Peyer's patch (tissue), 4 donors: ENCODE measurements at regions not wholly inside any gene's neighbourhood (a gene's known extent, or its start where the extent isn't known, plus 50 kb on each side); places are given as distances from the start of the nearest gene placed in this dataset.

ENCODE experiments used
- DNase-seq, 3 donors: peaks; one replicate each; pipeline ENCODE4 v3.0.0-alpha.2; 2017 to 2019
- H3K27ac ChIP-seq, 4 donors: fragments of 200-600 bp; sonication (generic); one replicate each; pipeline ENCODE4 v1.5.1; 2016 to 2019
- H3K27me3 ChIP-seq, 2 donors: fragments of 200-600 bp; sonication (generic); one replicate each; pipeline ENCODE4 v1.5.1; 2019
- H3K36me3 ChIP-seq, 3 donors: fragments of 200-600 bp; sonication (generic); one replicate each; pipeline ENCODE4 v1.5.1; 2016 to 2019
- H3K4me1 ChIP-seq, 4 donors: fragments of 200-600 bp; sonication (generic); one replicate each; pipeline ENCODE4 v1.5.1; 2016 to 2019
- H3K4me3 ChIP-seq, 4 donors: fragments of 200-600 bp; sonication (generic); 1 replicate in 3 of 4; 2 replicates in 1 of 4; pipeline ENCODE4 v1.5.1; 2016 to 2019; ENCODE audit warnings: mild to moderate bottlenecking in 1 of 4
- H3K9me3 ChIP-seq, 4 donors: fragments of 200-600 bp; sonication (generic); one replicate each; pipeline ENCODE4 v1.5.1; 2016 to 2019; ENCODE audit warnings: mild to moderate bottlenecking in 1 of 4
- POLR2A ChIP-seq, 2 donors: fragments of 450-650 bp; IDR thresholded peaks; one replicate each; pipeline ENCODE4 v1.5.1; 2017; ENCODE audit warnings: antibody characterized with exemption in 2 of 2, mild to moderate bottlenecking in 2 of 2, moderate library complexity in 2 of 2
- TF ChIP-seq, protein P1 (sequence below), 6 experiments: fragments of 450-650 bp in 4 of 6; fragments of 200-600 bp in 2 of 6; sonication (generic) in 1 of 6; IDR thresholded peaks; one replicate each; pipeline ENCODE4 v1.5.1; 2017 to 2019; ENCODE audit warnings: antibody characterized with exemption in 6 of 6, mild to moderate bottlenecking in 3 of 6, moderate library complexity in 1 of 6

GRCh38 chr1:114216431-114217173, 62.9 kb upstream of the SYT6 start:
- no peak overlapping the region for H3K4me3 ChIP-seq
- no peak overlapping the region for H3K27ac ChIP-seq
- no peak for TF ChIP-seq POLR2A (IDR thresholded peaks at IDR 0.05)
- TF ChIP-seq, protein P1, sequence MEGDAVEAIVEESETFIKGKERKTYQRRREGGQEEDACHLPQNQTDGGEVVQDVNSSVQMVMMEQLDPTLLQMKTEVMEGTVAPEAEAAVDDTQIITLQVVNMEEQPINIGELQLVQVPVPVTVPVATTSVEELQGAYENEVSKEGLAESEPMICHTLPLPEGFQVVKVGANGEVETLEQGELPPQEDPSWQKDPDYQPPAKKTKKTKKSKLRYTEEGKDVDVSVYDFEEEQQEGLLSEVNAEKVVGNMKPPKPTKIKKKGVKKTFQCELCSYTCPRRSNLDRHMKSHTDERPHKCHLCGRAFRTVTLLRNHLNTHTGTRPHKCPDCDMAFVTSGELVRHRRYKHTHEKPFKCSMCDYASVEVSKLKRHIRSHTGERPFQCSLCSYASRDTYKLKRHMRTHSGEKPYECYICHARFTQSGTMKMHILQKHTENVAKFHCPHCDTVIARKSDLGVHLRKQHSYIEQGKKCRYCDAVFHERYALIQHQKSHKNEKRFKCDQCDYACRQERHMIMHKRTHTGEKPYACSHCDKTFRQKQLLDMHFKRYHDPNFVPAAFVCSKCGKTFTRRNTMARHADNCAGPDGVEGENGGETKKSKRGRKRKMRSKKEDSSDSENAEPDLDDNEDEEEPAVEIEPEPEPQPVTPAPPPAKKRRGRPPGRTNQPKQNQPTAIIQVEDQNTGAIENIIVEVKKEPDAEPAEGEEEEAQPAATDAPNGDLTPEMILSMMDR (IDR thresholded peaks at IDR 0.05) = no peak
- H3K36me3 ChIP-seq = no peaks in the 10 kb centered on the region
- no peak for DNase-seq
- no peaks in the 10 kb centered on the region for H3K27me3 ChIP-seq
- no peaks in the 10 kb centered on the region for H3K4me1 ChIP-seq
- no peaks in the 10 kb centered on the region for H3K9me3 ChIP-seq

DNA sequence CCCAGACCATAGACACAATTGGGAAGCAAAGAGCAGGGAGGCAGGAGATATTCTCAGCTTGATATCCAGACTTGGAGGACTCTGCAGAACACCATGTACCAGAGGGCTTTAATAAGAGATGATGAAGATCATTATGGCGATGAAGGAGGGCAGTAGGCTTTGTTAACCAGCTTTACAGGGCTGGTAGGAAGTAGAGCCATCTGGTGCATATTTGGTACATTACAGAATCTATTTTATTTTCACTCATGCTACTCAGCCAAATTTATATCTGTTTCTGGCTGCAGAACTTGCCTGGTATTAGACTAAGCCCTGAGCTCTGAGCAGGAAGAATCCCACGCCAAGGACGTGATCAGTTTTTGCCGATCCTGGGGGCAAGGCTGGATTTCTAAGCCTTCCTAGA, 61.8 kb upstream of the SYT6 start:
- Histone ChIP-seq H3K9me3 (no peaks in the 10 kb centered on the region), H3K4me1 (no peaks in the 10 kb centered on the region), H3K27me3 (no peaks in the 10 kb centered on the region), H3K36me3 (no peaks in the 10 kb centered on the region), H3K27ac (no peak overlapping the region), H3K4me3 (no peak overlapping the region)
- TF ChIP-seq POLR2A (IDR thresholded peaks at IDR 0.05) = no peak
- TF ChIP-seq, protein P1 (IDR thresholded peaks at IDR 0.05) = no peak
- no peak for DNase-seq

- TF ChIP-seq, protein P1 (IDR thresholded peaks at IDR 0.05) = no peak
- TF ChIP-seq POLR2A (IDR thresholded peaks at IDR 0.05) = no peak
- Histone ChIP-seq H3K27ac (no peak overlapping the region), H3K4me1 (no peaks in the 10 kb centered on the region), H3K36me3 (no peaks in the 10 kb centered on the region), H3K27me3 (no peaks in the 10 kb centered on the region), H3K4me3 (no peak overlapping the region), H3K9me3 (no peaks in the 10 kb centered on the region)
- no peak for DNase-seq
Measured at GRCh38 chr1:114214016-114214415, 60.3 kb upstream of the SYT6 start.

DNA sequence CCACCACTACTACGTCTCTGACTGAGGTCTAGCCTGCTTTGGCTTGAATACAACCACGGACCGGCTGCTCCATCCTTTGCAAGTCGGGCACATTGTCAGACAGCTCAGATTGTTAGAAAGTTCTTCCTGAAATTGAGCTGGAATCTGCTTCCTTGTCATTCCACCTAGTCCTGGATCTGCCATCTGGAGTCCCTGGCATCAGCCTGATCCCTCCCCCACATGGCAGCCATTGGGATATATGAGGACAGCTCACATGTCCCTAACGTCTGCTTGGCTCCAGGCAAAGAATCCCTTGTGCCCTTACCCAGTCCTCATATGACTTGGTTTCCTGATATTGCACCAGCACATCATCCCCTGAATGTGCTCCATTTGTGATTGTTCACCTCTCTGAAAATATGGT, 56.3 kb upstream of the SYT6 start:
- H3K4me1 ChIP-seq = no peaks in the 10 kb centered on the region
- DNase-seq = no peak
- no peak overlapping the region for H3K4me3 ChIP-seq

GRCh38 chr1:114208714-114209113, 55.0 kb upstream of the SYT6 start:
- no peaks in the 10 kb centered on the region for H3K4me1 ChIP-seq
- no peak overlapping the region for H3K27ac ChIP-seq
- no peak overlapping the region for H3K4me3 ChIP-seq
- no peaks in the 10 kb centered on the region for H3K36me3 ChIP-seq
- no peak for DNase-seq
- H3K27me3 ChIP-seq = no peaks in the 10 kb centered on the region
- H3K9me3 ChIP-seq = no peaks in the 10 kb centered on the region
- TF ChIP-seq POLR2A (IDR thresholded peaks at IDR 0.05) = no peak
- TF ChIP-seq, protein P1 (IDR thresholded peaks at IDR 0.05) = no peak

More for the DNA sequence above, 56.3 kb upstream of the SYT6 start:
- Histone ChIP-seq H3K9me3 (no peaks in the 10 kb centered on the region), H3K27ac (no peak overlapping the region), H3K27me3 (no peaks in the 10 kb centered on the region), H3K36me3 (no peaks in the 10 kb centered on the region)
- TF ChIP-seq, protein P1 (IDR thresholded peaks at IDR 0.05) = no peak
- TF ChIP-seq POLR2A (IDR thresholded peaks at IDR 0.05) = no peak
